GM23338 (cell line): ENCODE measurements at regions not wholly inside any gene's neighbourhood (a gene's known extent, or its start where the extent isn't known, plus 50 kb on each side); places are given as distances from the start of the nearest gene placed in this dataset.

Experiments used
- ATAC-seq: fragments of 200-7000 bp; cut with Tn5 transposase; 3 replicates; pipeline ENCODE4 v1.9.1; 2020
- DNase-seq: peaks from one replicate; pipeline ENCODE4 v3.0.0-alpha.2; 2015; ENCODE audit warnings: low spot score
- H2AFZ ChIP-seq: fragments of 200-600 bp; sonication (generic); 2 replicates; pipeline ENCODE4 v1.8.0; 2016; ENCODE audit warnings: antibody characterized with exemption, mild to moderate bottlenecking, moderate library complexity
- H3F3A ChIP-seq: fragments of 200-600 bp; sonication (generic); replicated peaks from 2 replicates; pipeline ENCODE4 v1.8.0; 2017; ENCODE audit warnings: antibody characterized with exemption, mixed run types, low read depth
- H3K27ac ChIP-seq: fragments of 200-600 bp; sonication (generic); 2 replicates; pipeline ENCODE4 v1.6.1; 2016; ENCODE audit warnings: low read depth
- H3K27me3 ChIP-seq: fragments of 200-600 bp; sonication (generic); 2 replicates; pipeline ENCODE4 v1.8.0; 2016; ENCODE audit warnings: mild to moderate bottlenecking, mixed run types, moderate library complexity; ENCODE audit not compliant: insufficient read depth
- H3K36me3 ChIP-seq: fragments of 200-600 bp; sonication (generic); 2 replicates; pipeline ENCODE4 v1.8.0; 2016; ENCODE audit warnings: mild to moderate bottlenecking; ENCODE audit not compliant: insufficient read depth
- H3K4me1 ChIP-seq: fragments of 200-600 bp; sonication (generic); 2 replicates; pipeline ENCODE4 v1.8.0; 2016; ENCODE audit warnings: mild to moderate bottlenecking, moderate library complexity; ENCODE audit not compliant: insufficient read depth
- H3K4me2 ChIP-seq: fragments of 200-600 bp; sonication (generic); 2 replicates; pipeline ENCODE4 v1.7.1; 2017; ENCODE audit warnings: mixed run types
- H3K4me3 ChIP-seq: fragments of 200-600 bp; sonication (generic); 2 replicates; pipeline ENCODE4 v1.6.1; 2016; ENCODE audit warnings: mixed run types
- H3K79me2 ChIP-seq: fragments of 200-600 bp; sonication (generic); replicated peaks from 2 replicates; pipeline ENCODE4 v1.8.0; 2017; ENCODE audit warnings: mild to moderate bottlenecking; ENCODE audit not compliant: insufficient read depth
- H3K9me2 ChIP-seq: fragments of 200-600 bp; sonication (generic); 2 replicates; pipeline ENCODE4 v1.8.0; 2017; ENCODE audit not compliant: insufficient read depth
- H4K20me1 ChIP-seq: fragments of 200-600 bp; sonication (generic); replicated peaks from 2 replicates; pipeline ENCODE4 v1.8.0; 2017; ENCODE audit warnings: mild to moderate bottlenecking; ENCODE audit not compliant: insufficient read depth
- H3K27ac Mint-ChIP-seq: 2 replicates; pipeline ENCODE4 v1.8.0; 2020; ENCODE audit warnings: inconsistent platforms, mild to moderate bottlenecking, moderate library complexity, mixed read lengths
- H3K27me3 Mint-ChIP-seq: 3 replicates; pipeline ENCODE4 v1.8.0; 2022; ENCODE audit warnings: low read depth, mild to moderate bottlenecking, moderate library complexity, mixed read lengths, inconsistent platforms; ENCODE audit not compliant: insufficient read depth, poor library complexity
- H3K36me3 Mint-ChIP-seq: 3 replicates; pipeline ENCODE4 v1.8.0; 2021; ENCODE audit warnings: low read depth, mild to moderate bottlenecking, inconsistent platforms, moderate library complexity, mixed read lengths
- H3K4me1 Mint-ChIP-seq: 3 replicates; pipeline ENCODE4 v1.8.0; 2020; ENCODE audit warnings: mild to moderate bottlenecking, inconsistent platforms, mixed read lengths
- H3K4me3 Mint-ChIP-seq: 3 replicates; pipeline ENCODE4 v1.8.0; 2021; ENCODE audit warnings: moderate library complexity, mild to moderate bottlenecking, inconsistent platforms, mixed read lengths
- H3K9me3 Mint-ChIP-seq: 3 replicates; pipeline ENCODE4 v1.8.0; 2020; ENCODE audit warnings: moderate library complexity, mild to moderate bottlenecking, inconsistent platforms, mixed read lengths
- CREB1 ChIP-seq: fragments of 250-450 bp; sonication (Bioruptor Pico); IDR thresholded peaks from 2 replicates; pipeline ENCODE4 v1.5.0; 2020; ENCODE audit warnings: low read depth, mild to moderate bottlenecking, moderate library complexity
- EZH2 ChIP-seq: fragments of 200-600 bp; sonication (generic); IDR thresholded peaks from one replicate; pipeline ENCODE4 v1.8.0; 2017; ENCODE audit warnings: antibody characterized with exemption, mild to moderate bottlenecking, low read depth; ENCODE audit not compliant: unreplicated experiment
- JUNB ChIP-seq: IDR thresholded peaks from one replicate; pipeline ENCODE4 v1.6.1; 2016; ENCODE audit warnings: antibody characterized with exemption; ENCODE audit not compliant: unreplicated experiment
- NANOG ChIP-seq: IDR thresholded peaks from 2 replicates; pipeline ENCODE4 v1.6.1; 2016; ENCODE audit warnings: antibody characterized with exemption, borderline replicate concordance
- POLR2AphosphoS5 ChIP-seq: IDR thresholded peaks from 2 replicates; pipeline ENCODE4 v1.6.1; 2016; ENCODE audit warnings: antibody characterized with exemption, low read depth
- ZNF331 ChIP-seq: fragments of 250-450 bp; sonication (Bioruptor Pico); IDR thresholded peaks from 2 replicates; pipeline ENCODE4 v1.5.0; 2020; ENCODE audit warnings: low read depth, mild to moderate bottlenecking, moderate library complexity
- TF ChIP-seq, protein P1 (sequence below): fragments of 250-450 bp; sonication (Bioruptor Pico); IDR thresholded peaks from 2 replicates; pipeline ENCODE4 v1.5.0; 2020; ENCODE audit warnings: mild to moderate bottlenecking, moderate library complexity
- TF ChIP-seq, protein P2 (sequence below): IDR thresholded peaks from 2 replicates; pipeline ENCODE4 v1.6.1; 2016; ENCODE audit warnings: antibody characterized with exemption
- TF ChIP-seq, protein P3 (sequence below), 2 experiments: fragments of 200-600 bp in 1 of 2; sonication (generic) in 1 of 2; conservative IDR thresholded peaks; 2 replicates each; pipeline versions ENCODE4 v1.5.1 to v1.6.1; 2016 to 2017; ENCODE audit warnings: antibody characterized with exemption in 2 of 2, low read depth in 2 of 2, mild to moderate bottlenecking in 2 of 2, moderate library complexity in 1 of 2
- TF ChIP-seq, protein P4 (sequence below): IDR thresholded peaks from one replicate; pipeline ENCODE4 v1.6.1; 2018; ENCODE audit warnings: antibody characterized with exemption; ENCODE audit not compliant: unreplicated experiment

DNA sequence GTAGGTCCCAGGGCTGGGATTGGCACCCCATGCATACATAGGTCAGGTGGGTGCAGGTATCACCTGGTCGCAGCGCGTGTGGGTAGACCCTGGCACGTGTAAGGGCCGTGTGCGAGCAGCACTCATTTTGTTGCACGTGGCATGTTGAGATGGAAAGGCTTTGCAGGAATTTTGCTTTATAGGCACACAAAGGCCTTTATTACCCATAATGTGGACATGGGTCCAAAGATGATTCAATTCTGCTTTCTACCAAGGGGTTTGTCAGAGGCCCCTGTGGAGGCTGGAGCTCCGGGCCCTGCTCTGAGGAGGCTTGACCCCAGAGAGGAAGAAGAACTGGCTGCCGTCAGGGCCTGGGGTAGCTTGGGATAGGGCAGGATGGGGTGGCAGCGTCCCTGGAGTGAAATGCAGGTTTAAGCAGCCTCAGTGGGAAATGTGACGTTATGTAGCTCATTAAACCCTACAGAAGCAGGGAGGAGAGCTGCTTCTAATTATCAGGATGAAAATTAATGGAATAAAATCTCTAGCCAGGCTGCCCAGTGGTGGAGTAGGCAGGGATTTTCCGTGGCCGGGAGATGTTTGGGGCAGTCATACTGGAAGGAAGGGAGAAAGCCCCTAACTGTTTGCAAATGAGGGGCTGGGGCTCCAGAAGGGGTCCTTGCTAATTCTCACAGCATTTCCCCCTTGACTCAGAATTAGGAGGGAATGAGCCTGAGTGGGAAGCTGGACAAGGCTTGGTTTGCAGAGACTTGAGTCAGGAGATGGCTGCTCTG is 103.3 kb upstream of the PITX1 start (continued):
- TF ChIP-seq, protein P1, sequence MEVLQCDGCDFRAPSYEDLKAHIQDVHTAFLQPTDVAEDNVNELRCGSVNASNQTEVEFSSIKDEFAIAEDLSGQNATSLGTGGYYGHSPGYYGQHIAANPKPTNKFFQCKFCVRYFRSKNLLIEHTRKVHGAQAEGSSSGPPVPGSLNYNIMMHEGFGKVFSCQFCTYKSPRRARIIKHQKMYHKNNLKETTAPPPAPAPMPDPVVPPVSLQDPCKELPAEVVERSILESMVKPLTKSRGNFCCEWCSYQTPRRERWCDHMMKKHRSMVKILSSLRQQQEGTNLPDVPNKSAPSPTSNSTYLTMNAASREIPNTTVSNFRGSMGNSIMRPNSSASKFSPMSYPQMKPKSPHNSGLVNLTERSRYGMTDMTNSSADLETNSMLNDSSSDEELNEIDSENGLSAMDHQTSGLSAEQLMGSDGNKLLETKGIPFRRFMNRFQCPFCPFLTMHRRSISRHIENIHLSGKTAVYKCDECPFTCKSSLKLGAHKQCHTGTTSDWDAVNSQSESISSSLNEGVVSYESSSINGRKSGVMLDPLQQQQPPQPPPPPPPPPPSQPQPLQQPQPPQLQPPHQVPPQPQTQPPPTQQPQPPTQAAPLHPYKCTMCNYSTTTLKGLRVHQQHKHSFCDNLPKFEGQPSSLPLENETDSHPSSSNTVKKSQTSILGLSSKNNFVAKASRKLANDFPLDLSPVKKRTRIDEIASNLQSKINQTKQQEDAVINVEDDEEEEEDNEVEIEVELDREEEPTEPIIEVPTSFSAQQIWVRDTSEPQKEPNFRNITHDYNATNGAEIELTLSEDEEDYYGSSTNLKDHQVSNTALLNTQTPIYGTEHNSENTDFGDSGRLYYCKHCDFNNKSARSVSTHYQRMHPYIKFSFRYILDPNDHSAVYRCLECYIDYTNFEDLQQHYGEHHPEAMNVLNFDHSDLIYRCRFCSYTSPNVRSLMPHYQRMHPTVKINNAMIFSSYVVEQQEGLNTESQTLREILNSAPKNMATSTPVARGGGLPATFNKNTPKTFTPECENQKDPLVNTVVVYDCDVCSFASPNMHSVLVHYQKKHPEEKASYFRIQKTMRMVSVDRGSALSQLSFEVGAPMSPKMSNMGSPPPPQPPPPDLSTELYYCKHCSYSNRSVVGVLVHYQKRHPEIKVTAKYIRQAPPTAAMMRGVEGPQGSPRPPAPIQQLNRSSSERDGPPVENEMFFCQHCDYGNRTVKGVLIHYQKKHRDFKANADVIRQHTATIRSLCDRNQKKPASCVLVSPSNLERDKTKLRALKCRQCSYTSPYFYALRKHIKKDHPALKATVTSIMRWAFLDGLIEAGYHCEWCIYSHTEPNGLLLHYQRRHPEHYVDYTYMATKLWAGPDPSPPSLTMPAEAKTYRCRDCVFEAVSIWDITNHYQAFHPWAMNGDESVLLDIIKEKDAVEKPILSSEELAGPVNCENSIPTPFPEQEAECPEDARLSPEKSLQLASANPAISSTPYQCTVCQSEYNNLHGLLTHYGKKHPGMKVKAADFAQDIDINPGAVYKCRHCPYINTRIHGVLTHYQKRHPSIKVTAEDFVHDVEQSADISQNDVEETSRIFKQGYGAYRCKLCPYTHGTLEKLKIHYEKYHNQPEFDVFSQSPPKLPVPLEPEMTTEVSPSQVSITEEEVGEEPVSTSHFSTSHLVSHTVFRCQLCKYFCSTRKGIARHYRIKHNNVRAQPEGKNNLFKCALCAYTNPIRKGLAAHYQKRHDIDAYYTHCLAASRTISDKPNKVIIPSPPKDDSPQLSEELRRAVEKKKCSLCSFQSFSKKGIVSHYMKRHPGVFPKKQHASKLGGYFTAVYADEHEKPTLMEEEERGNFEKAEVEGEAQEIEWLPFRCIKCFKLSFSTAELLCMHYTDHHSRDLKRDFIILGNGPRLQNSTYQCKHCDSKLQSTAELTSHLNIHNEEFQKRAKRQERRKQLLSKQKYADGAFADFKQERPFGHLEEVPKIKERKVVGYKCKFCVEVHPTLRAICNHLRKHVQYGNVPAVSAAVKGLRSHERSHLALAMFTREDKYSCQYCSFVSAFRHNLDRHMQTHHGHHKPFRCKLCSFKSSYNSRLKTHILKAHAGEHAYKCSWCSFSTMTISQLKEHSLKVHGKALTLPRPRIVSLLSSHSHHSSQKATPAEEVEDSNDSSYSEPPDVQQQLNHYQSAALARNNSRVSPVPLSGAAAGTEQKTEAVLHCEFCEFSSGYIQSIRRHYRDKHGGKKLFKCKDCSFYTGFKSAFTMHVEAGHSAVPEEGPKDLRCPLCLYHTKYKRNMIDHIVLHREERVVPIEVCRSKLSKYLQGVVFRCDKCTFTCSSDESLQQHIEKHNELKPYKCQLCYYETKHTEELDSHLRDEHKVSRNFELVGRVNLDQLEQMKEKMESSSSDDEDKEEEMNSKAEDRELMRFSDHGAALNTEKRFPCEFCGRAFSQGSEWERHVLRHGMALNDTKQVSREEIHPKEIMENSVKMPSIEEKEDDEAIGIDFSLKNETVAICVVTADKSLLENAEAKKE (CRISPR knock-in tag) = no peak
- no peak for TF ChIP-seq CREB1 (CRISPR knock-in tag)
- TF ChIP-seq, protein P2, sequence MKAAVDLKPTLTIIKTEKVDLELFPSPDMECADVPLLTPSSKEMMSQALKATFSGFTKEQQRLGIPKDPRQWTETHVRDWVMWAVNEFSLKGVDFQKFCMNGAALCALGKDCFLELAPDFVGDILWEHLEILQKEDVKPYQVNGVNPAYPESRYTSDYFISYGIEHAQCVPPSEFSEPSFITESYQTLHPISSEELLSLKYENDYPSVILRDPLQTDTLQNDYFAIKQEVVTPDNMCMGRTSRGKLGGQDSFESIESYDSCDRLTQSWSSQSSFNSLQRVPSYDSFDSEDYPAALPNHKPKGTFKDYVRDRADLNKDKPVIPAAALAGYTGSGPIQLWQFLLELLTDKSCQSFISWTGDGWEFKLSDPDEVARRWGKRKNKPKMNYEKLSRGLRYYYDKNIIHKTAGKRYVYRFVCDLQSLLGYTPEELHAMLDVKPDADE = no peak
- no peak for TF ChIP-seq ZNF331 (CRISPR knock-in tag)

DNA sequence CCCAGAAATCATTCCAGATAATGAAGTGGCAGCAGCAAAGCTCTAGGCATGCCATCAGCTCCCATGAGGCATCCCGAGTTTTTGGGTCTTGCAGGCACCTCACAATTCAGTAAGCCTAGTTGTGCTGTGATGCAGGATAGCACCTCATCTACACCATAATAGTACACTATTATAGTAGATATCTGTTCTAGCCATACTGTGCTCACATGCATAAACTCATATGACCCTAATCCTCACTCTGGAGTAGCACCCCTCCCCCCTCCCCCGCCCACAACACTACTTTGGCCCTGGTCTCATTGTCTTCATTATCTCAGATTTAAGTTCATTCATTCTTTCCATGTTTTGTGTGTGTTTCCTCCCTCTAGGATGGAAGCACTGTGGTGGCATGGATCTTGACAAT is 102.5 kb upstream of the PITX1 start:
- Mint-ChIP-seq H3K27ac (no peak overlapping the region), H3K36me3 (no peaks in the 10 kb centered on the region), H3K9me3 (no peaks in the 10 kb centered on the region), H3K27me3 (peaks cover 15% of the 10 kb centered on the region), H3K4me3 (no peak overlapping the region), H3K4me1 (no peaks in the 10 kb centered on the region)
- H3K4me1 ChIP-seq = no peaks in the 10 kb centered on the region
- DNase-seq (no peak), ATAC-seq (no peak)
- H3K79me2 ChIP-seq = no peaks in the 10 kb centered on the region
- no peak overlapping the region for H3K4me3 ChIP-seq
- no peak overlapping the region for H3K27ac ChIP-seq
- H3K27me3 ChIP-seq = no peaks in the 10 kb centered on the region
- no peaks in the 10 kb centered on the region for H4K20me1 ChIP-seq
- no peaks in the 10 kb centered on the region for H3K36me3 ChIP-seq
- H3K9me2 ChIP-seq = no peaks in the 10 kb centered on the region
- H3K4me2 ChIP-seq = no peak overlapping the region
- no peak overlapping the region for H2AFZ ChIP-seq
- no peaks in the 10 kb centered on the region for H3F3A ChIP-seq
- TF ChIP-seq, protein P3, sequence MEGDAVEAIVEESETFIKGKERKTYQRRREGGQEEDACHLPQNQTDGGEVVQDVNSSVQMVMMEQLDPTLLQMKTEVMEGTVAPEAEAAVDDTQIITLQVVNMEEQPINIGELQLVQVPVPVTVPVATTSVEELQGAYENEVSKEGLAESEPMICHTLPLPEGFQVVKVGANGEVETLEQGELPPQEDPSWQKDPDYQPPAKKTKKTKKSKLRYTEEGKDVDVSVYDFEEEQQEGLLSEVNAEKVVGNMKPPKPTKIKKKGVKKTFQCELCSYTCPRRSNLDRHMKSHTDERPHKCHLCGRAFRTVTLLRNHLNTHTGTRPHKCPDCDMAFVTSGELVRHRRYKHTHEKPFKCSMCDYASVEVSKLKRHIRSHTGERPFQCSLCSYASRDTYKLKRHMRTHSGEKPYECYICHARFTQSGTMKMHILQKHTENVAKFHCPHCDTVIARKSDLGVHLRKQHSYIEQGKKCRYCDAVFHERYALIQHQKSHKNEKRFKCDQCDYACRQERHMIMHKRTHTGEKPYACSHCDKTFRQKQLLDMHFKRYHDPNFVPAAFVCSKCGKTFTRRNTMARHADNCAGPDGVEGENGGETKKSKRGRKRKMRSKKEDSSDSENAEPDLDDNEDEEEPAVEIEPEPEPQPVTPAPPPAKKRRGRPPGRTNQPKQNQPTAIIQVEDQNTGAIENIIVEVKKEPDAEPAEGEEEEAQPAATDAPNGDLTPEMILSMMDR (conservative IDR thresholded peaks at IDR 0.05; ENCODE audit: low read depth in 2 of 2) = no peak
- TF ChIP-seq EZH2 (no peak), NANOG (no peak), JUNB (no peak), POLR2AphosphoS5 (no peak), ZNF331 (CRISPR knock-in tag) (no peak), CREB1 (CRISPR knock-in tag) (no peak)
- TF ChIP-seq, protein P2 = no peak
- TF ChIP-seq, protein P4, sequence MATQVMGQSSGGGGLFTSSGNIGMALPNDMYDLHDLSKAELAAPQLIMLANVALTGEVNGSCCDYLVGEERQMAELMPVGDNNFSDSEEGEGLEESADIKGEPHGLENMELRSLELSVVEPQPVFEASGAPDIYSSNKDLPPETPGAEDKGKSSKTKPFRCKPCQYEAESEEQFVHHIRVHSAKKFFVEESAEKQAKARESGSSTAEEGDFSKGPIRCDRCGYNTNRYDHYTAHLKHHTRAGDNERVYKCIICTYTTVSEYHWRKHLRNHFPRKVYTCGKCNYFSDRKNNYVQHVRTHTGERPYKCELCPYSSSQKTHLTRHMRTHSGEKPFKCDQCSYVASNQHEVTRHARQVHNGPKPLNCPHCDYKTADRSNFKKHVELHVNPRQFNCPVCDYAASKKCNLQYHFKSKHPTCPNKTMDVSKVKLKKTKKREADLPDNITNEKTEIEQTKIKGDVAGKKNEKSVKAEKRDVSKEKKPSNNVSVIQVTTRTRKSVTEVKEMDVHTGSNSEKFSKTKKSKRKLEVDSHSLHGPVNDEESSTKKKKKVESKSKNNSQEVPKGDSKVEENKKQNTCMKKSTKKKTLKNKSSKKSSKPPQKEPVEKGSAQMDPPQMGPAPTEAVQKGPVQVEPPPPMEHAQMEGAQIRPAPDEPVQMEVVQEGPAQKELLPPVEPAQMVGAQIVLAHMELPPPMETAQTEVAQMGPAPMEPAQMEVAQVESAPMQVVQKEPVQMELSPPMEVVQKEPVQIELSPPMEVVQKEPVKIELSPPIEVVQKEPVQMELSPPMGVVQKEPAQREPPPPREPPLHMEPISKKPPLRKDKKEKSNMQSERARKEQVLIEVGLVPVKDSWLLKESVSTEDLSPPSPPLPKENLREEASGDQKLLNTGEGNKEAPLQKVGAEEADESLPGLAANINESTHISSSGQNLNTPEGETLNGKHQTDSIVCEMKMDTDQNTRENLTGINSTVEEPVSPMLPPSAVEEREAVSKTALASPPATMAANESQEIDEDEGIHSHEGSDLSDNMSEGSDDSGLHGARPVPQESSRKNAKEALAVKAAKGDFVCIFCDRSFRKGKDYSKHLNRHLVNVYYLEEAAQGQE = no peak
